Thyroid gland (tissue), 4 donors: ENCODE measurements at regions not wholly inside any gene's neighbourhood (a gene's known extent, or its start where the extent isn't known, plus 50 kb on each side); places are given as distances from the start of the nearest gene placed in this dataset.

Source experiments
- DNase-seq, 2 donors: peaks; one replicate each; pipeline ENCODE4 v3.0.0-alpha.2; 2019
- H3K27ac ChIP-seq, 3 donors: fragments of 200-600 bp; sonication (generic); 1 replicate in 2 of 3; 2 replicates in 1 of 3; pipeline ENCODE4 v1.5.1; 2016 to 2019; ENCODE audit warnings: mild to moderate bottlenecking in 1 of 3, moderate library complexity in 1 of 3
- H3K27me3 ChIP-seq: fragments of 200-600 bp; sonication (generic); one replicate; pipeline ENCODE4 v1.5.1; 2019
- H3K36me3 ChIP-seq, 2 donors: fragments of 200-600 bp; sonication (generic); one replicate each; pipeline ENCODE4 v1.5.1; 2016 to 2019
- H3K4me1 ChIP-seq, 2 donors: fragments of 200-600 bp; sonication (generic); one replicate each; pipeline ENCODE4 v1.5.1; 2017 to 2019
- H3K4me3 ChIP-seq, 3 donors: fragments of 200-600 bp; sonication (generic); replicated peaks in 1 of 3; 1 replicate in 2 of 3; 2 replicates in 1 of 3; pipeline ENCODE4 v1.5.1; 2016; ENCODE audit warnings: mild to moderate bottlenecking in 1 of 3
- H3K9me3 ChIP-seq: fragments of 200-600 bp; sonication (generic); one replicate; pipeline ENCODE4 v1.5.1; 2017
- POLR2A ChIP-seq, 2 donors: fragments of 450-650 bp; IDR thresholded peaks; one replicate each; pipeline ENCODE4 v1.6.1; 2017; ENCODE audit warnings: antibody characterized with exemption in 2 of 2, mild to moderate bottlenecking in 2 of 2, moderate library complexity in 1 of 2
- WGBS, 2 donors: methylation state at CpG; one replicate each; pipeline ENCODE4 v1.1.5; 2017; 5-methylcytosine and 5-hydroxymethylcytosine counted together
- intact Hi-C: fragments of 100-400 bp; cut with DNase I; formaldehyde crosslinking; loops from one replicate; pipeline ENCODE4 v1.15.1; 2023
- TF ChIP-seq, protein P1 (sequence below), 6 experiments: fragments of 200-600 bp in 3 of 6; fragments of 450-650 bp in 3 of 6; sonication (generic) in 3 of 6; IDR thresholded peaks; one replicate each; pipeline ENCODE4 v1.5.1; 2016 to 2019; ENCODE audit warnings: antibody characterized with exemption in 6 of 6, mild to moderate bottlenecking in 2 of 6, inconsistent platforms in 1 of 6, moderate library complexity in 1 of 6

DNA sequence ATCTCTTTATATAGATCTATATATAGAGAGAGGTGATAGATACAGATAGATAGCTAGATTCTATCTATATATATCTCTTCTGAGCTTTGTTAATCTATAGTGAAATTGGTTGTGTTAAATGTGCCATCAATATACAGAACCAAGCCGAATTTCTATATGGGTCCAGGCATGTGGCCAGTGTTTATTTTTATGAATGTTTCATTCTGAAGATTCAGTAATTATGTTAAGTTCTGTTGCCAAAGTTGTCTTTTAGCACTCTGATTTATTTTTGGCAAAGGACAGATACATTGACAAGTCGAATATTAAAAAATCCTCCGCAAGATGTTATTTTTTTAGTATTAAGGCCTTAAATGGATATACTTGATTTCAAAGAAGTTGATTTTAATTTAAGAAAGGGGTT, 190.4 kb upstream of the HTR2A start:
- TF ChIP-seq, protein P1, sequence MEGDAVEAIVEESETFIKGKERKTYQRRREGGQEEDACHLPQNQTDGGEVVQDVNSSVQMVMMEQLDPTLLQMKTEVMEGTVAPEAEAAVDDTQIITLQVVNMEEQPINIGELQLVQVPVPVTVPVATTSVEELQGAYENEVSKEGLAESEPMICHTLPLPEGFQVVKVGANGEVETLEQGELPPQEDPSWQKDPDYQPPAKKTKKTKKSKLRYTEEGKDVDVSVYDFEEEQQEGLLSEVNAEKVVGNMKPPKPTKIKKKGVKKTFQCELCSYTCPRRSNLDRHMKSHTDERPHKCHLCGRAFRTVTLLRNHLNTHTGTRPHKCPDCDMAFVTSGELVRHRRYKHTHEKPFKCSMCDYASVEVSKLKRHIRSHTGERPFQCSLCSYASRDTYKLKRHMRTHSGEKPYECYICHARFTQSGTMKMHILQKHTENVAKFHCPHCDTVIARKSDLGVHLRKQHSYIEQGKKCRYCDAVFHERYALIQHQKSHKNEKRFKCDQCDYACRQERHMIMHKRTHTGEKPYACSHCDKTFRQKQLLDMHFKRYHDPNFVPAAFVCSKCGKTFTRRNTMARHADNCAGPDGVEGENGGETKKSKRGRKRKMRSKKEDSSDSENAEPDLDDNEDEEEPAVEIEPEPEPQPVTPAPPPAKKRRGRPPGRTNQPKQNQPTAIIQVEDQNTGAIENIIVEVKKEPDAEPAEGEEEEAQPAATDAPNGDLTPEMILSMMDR (IDR thresholded peaks at IDR 0.05), result no peak
- no peaks in the 10 kb centered on the region for H3K27me3 ChIP-seq
- H3K27ac ChIP-seq, result no peak overlapping the region

DNA sequence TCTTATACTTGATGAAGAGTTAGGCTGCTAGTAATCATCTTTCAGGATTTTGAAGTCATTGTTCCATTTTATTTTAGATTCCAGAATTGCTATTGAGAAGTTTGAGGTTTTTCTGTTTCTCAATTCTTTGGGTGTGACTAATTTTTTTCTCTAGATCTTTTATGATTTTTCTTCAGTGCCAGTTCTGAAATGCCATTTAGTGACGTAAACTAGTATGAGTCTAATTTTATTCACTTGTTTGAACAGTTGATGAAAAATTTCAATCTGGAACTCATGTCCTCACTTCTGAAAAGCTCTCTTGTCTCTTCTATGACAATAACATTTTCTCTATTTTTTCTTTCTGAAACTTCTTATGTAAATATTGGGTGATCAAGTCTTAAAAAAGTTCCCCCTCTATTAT, 188.5 kb upstream of the HTR2A start:
- TF ChIP-seq, protein P1 (IDR thresholded peaks at IDR 0.05), result no peak
- no peak for TF ChIP-seq POLR2A (IDR thresholded peaks at IDR 0.05)
- no peak for DNase-seq
- Histone ChIP-seq H3K27me3 (no peaks in the 10 kb centered on the region), H3K4me3 (no peak overlapping the region), H3K9me3 (no peaks in the 10 kb centered on the region), H3K27ac (no peak overlapping the region), H3K4me1 (no peaks in the 10 kb centered on the region), H3K36me3 (no peaks in the 10 kb centered on the region)
- 87 to 90% methylated on average over 1 of the region's 1 CpG for whole genome bisulfite sequencing, 2 donors
- intact Hi-C loops, result no loop called here

More for the DNA sequence above, 190.4 kb upstream of the HTR2A start:
- no peak for DNase-seq
- Histone ChIP-seq H3K4me1 (peaks cover 0 to 6% of the 10 kb centered on the region in 2 donors), H3K4me3 (no peak overlapping the region), H3K9me3 (no peaks in the 10 kb centered on the region), H3K36me3 (no peaks in the 10 kb centered on the region)
- intact Hi-C loops, result no loop called here
- 78 to 85% methylated on average over 3 of the region's 3 CpGs for WGBS, 2 donors

DNA sequence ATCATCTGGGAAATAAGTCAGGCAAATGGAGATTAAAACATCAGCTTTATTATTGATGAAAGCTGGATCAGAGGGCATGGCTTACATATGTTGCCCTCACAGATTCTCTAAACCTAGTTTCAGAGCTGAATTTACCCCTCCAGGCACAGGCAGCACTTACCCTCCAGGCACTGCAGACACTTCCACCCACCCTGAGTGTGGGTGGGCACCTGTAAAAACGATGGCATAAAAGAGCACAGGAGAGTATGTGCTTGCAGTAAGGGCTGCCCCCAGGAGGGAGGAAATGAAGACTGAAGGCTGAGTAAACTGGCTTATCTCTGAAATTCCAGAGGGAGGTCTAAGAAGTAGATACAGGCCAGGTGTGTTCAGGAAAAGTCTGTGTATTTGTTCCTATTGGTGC, 185.0 kb upstream of the HTR2A start:
- DNase-seq, result no peak
- Histone ChIP-seq H3K27me3 (no peaks in the 10 kb centered on the region), H3K9me3 (no peaks in the 10 kb centered on the region), H3K36me3 (no peaks in the 10 kb centered on the region), H3K27ac (no peak overlapping the region), H3K4me1 (no peaks in the 10 kb centered on the region), H3K4me3 (no peak overlapping the region)
- TF ChIP-seq POLR2A (IDR thresholded peaks at IDR 0.05), result no peak
- TF ChIP-seq, protein P1 (IDR thresholded peaks at IDR 0.05), result no peak
- WGBS, 2 donors, result 15 to 25% methylated on average over 1 of the region's 1 CpG
- intact Hi-C loops, result no loop called here

DNA sequence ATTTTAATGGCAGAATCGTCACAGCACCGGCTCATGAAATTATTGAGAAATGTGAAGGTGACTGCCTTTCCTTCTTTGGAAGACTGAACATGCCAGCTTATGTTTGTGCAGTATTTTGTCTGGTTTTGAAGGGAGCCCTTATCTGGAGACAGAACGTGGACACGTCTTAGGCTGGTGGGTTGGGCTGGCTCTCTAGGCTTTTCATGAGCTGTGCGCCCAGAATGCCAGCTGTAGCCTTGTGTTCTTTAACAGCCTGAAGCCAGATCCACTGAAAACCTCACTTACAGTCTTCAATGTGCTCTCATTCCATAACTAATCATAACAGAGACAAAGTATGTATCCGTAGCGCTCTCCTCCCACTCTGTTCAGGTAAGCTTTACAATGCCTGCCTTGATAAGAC, 184.4 kb upstream of the HTR2A start:
- intact Hi-C loops, result no loop called here
- WGBS, 2 donors, result 75% methylated on average over 7 of the region's 7 CpGs
- no peak for TF ChIP-seq POLR2A (IDR thresholded peaks at IDR 0.05)
- TF ChIP-seq, protein P1 (IDR thresholded peaks at IDR 0.05), result no peak
- DNase-seq, result no peak
- Histone ChIP-seq H3K9me3 (no peaks in the 10 kb centered on the region), H3K4me1 (no peaks in the 10 kb centered on the region), H3K27me3 (no peaks in the 10 kb centered on the region), H3K4me3 (no peak overlapping the region), H3K27ac (no peak overlapping the region), H3K36me3 (no peaks in the 10 kb centered on the region)

DNA sequence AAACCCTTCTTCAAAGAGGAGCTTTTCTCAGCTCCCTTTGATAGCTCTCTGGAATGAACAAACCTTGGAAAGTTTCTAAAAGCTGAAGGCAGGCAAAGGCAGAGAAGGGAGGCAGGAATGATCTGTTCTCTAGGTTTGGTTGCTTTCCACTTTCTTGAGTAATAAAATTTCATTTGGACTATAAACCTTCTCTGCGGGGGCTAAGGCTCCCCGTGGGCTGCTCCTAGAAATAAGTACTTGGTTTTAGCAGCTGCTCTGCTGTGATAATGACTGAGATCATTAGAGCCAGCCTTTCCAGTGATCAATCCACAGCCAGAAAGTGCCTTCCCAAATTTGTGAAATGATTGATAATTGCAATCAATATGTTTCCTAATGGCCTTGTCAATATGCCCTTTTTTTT, 183.8 kb upstream of the HTR2A start:
- WGBS, 2 donors, result 78 to 81% methylated on average over 2 of the region's 2 CpGs

More for the DNA sequence above, 183.8 kb upstream of the HTR2A start:
- Histone ChIP-seq H3K4me3 (no peak overlapping the region), H3K36me3 (no peaks in the 10 kb centered on the region), H3K27me3 (no peaks in the 10 kb centered on the region), H3K27ac (no peak overlapping the region), H3K4me1 (no peaks in the 10 kb centered on the region), H3K9me3 (no peaks in the 10 kb centered on the region)
- no peak for DNase-seq
- intact Hi-C loops, result no loop called here
- no peak for TF ChIP-seq POLR2A (IDR thresholded peaks at IDR 0.05)
- TF ChIP-seq, protein P1 (IDR thresholded peaks at IDR 0.05), result no peak
